DLD1 (cell line): ENCODE measurements at regions not wholly inside any gene's neighbourhood (a gene's known extent, or its start where the extent isn't known, plus 50 kb on each side); places are given as distances from the start of the nearest gene placed in this dataset.
"Not testable (repeated sequence)": the region's sequence is repeated elsewhere in the genome, so short reads cannot be mapped to it uniquely, and the experiment has no call there.

Experiments used
- in situ Hi-C: cut with HindIII; loops from 2 replicates; pipeline ENCODE4 v1.10.0; 2017; ENCODE audit warnings: low sequenced_read_pairs

- in situ Hi-C loops = no loop called here
Measured at GRCh38 chr12:127592245-127592644, 674.7 kb upstream of the TMEM132C start.

- in situ Hi-C loops = no loop called here
Measured at GRCh38 chr12:127594351-127594970, 672.5 kb upstream of the TMEM132C start.

- in situ Hi-C loops = no loop called here
Measured at GRCh38 chr12:127595506-127595905, 671.5 kb upstream of the TMEM132C start.

- in situ Hi-C loops = no loop called here
Measured at GRCh38 chr12:127596891-127597290, 670.1 kb upstream of the TMEM132C start.

GRCh38 chr12:127599436-127599835 lies 667.5 kb upstream of the TMEM132C start:
- in situ Hi-C loops = no loop called here

- in situ Hi-C loops = no loop called here
Measured at GRCh38 chr12:127600211-127600610, 666.8 kb upstream of the TMEM132C start.

GRCh38 chr12:127606476-127607015 lies 660.4 kb upstream of the TMEM132C start:
- in situ Hi-C loops = no loop called here

- in situ Hi-C loops = no loop called here
Measured at GRCh38 chr12:127607146-127607725, 659.7 kb upstream of the TMEM132C start.

GRCh38 chr12:127608359-127608758 lies 658.6 kb upstream of the TMEM132C start:
- in situ Hi-C loops = not testable (repeated sequence)

- in situ Hi-C loops = no loop called here
Measured at GRCh38 chr12:127613056-127613455, 653.9 kb upstream of the TMEM132C start.

- in situ Hi-C loops = no loop called here
Measured at GRCh38 chr12:127619869-127620734, 646.9 kb upstream of the TMEM132C start.

GRCh38 chr12:127620735-127621355 lies 646.1 kb upstream of the TMEM132C start:
- in situ Hi-C loops = no loop called here

- in situ Hi-C loops = no loop called here
Measured at GRCh38 chr12:127621366-127621765, 645.6 kb upstream of the TMEM132C start.

GRCh38 chr12:127623362-127623761 lies 643.6 kb upstream of the TMEM132C start:
- in situ Hi-C loops = no loop called here

GRCh38 chr12:127625176-127625771 lies 641.7 kb upstream of the TMEM132C start:
- in situ Hi-C loops = no loop called here

- in situ Hi-C loops = no loop called here
Measured at GRCh38 chr12:127628645-127629044, 638.3 kb upstream of the TMEM132C start.

- in situ Hi-C loops = no loop called here
Measured at GRCh38 chr12:127629066-127629820, 637.7 kb upstream of the TMEM132C start.

GRCh38 chr12:127632461-127632860 lies 634.5 kb upstream of the TMEM132C start:
- in situ Hi-C loops = no loop called here

- in situ Hi-C loops = no loop called here
Measured at GRCh38 chr12:127635838-127636237, 631.1 kb upstream of the TMEM132C start.

- in situ Hi-C loops = no loop called here
Measured at GRCh38 chr12:127636882-127637281, 630.1 kb upstream of the TMEM132C start.
